ENCODE measurements at regions not wholly inside any gene's neighbourhood (a gene's known extent, or its start where the extent isn't known, plus 50 kb on each side); places are given as distances from the start of the nearest gene placed in this dataset.

- no peak overlapping the region for H3K4me3 ChIP-seq
- no peak for TF ChIP-seq CTCF (IDR thresholded peaks at IDR 0.05)
- no peaks in the 10 kb centered on the region for H3K36me3 ChIP-seq
- H3K9me3 ChIP-seq: no peaks in the 10 kb centered on the region
- no peaks in the 10 kb centered on the region for H3K27me3 ChIP-seq
- no peak overlapping the region for H3K27ac ChIP-seq
- no peaks in the 10 kb centered on the region for H3K4me1 ChIP-seq
- DNase-seq (ENCODE audit: low spot score): no peak
Observed at GRCh38 chr10:123474700-123475099, 191.5 kb upstream of the GPR26 start.

GRCh38 chr10:123475466-123475865 is 190.7 kb upstream of the GPR26 start:
- no peak overlapping the region for H3K4me3 ChIP-seq
- H3K4me1 ChIP-seq: no peaks in the 10 kb centered on the region
- H3K27ac ChIP-seq: no peak overlapping the region
- no peaks in the 10 kb centered on the region for H3K27me3 ChIP-seq
- no peaks in the 10 kb centered on the region for H3K9me3 ChIP-seq
- H3K36me3 ChIP-seq: no peaks in the 10 kb centered on the region
- no peak for TF ChIP-seq CTCF (IDR thresholded peaks at IDR 0.05)
- DNase-seq (ENCODE audit: low spot score): no peak

- no peak for TF ChIP-seq CTCF (IDR thresholded peaks at IDR 0.05)
- no peaks in the 10 kb centered on the region for H3K9me3 ChIP-seq
- DNase-seq (ENCODE audit: low spot score): no peak
Observed at GRCh38 chr10:123478116-123478515, 188.0 kb upstream of the GPR26 start.

DNA sequence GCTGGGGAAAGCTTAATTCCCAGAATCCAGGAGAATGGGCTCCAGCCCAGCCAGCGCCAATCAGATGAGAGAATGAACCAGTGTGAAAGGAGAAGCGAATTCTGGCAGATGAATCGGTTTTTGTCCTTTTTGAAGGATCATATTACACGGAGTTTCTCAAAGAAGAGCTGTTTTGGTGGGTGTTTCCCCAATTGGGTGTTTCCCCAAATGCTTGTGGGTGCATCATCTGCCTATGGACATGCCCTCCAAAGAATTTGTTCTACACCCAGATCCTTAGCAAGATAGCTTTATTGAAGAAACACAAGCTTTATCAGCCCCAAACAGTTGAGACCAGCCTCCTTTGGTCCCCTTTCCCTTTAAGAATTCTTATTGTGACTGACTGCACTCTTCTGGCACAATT is 186.5 kb upstream of the GPR26 start:
- Histone ChIP-seq H3K4me3 (no peak overlapping the region), H3K27me3 (no peaks in the 10 kb centered on the region), H3K27ac (no peak overlapping the region), H3K4me1 (no peaks in the 10 kb centered on the region), H3K9me3 (no peaks in the 10 kb centered on the region), H3K36me3 (no peaks in the 10 kb centered on the region)
- no peak for TF ChIP-seq CTCF (IDR thresholded peaks at IDR 0.05)
- DNase-seq (ENCODE audit: low spot score): no peak

More at GRCh38 chr10:123478116-123478515, 188.0 kb upstream of the GPR26 start:
- no peaks in the 10 kb centered on the region for H3K36me3 ChIP-seq
- H3K4me3 ChIP-seq: no peak overlapping the region
- H3K27ac ChIP-seq: no peak overlapping the region
- no peaks in the 10 kb centered on the region for H3K27me3 ChIP-seq
- H3K4me1 ChIP-seq: no peaks in the 10 kb centered on the region

GRCh38 chr10:123480344-123480743 is 185.8 kb upstream of the GPR26 start:
- Histone ChIP-seq H3K4me3 (no peak overlapping the region), H3K27me3 (no peaks in the 10 kb centered on the region), H3K4me1 (no peaks in the 10 kb centered on the region), H3K9me3 (no peaks in the 10 kb centered on the region), H3K27ac (no peak overlapping the region), H3K36me3 (no peaks in the 10 kb centered on the region)
- no peak for TF ChIP-seq CTCF (IDR thresholded peaks at IDR 0.05)
- DNase-seq (ENCODE audit: low spot score): no peak

GRCh38 chr10:123480845-123481244 is 185.3 kb upstream of the GPR26 start:
- H3K4me3 ChIP-seq: no peak overlapping the region
- no peaks in the 10 kb centered on the region for H3K36me3 ChIP-seq
- DNase-seq (ENCODE audit: low spot score): no peak
- no peaks in the 10 kb centered on the region for H3K4me1 ChIP-seq
- H3K27me3 ChIP-seq: no peaks in the 10 kb centered on the region
- H3K27ac ChIP-seq: no peak overlapping the region
- no peak for TF ChIP-seq CTCF (IDR thresholded peaks at IDR 0.05)
- H3K9me3 ChIP-seq: no peaks in the 10 kb centered on the region

Data from right atrium auricular region (tissue), 2 donors.